HG02678 (cell line): ENCODE measurements at regions not wholly inside any gene's neighbourhood (a gene's known extent, or its start where the extent isn't known, plus 50 kb on each side); places are given as distances from the start of the nearest gene placed in this dataset.
"Not testable (repeated sequence)": the region's sequence is repeated elsewhere in the genome, so short reads cannot be mapped to it uniquely, and the experiment has no call there.

ENCODE experiments used
- ATAC-seq: cut with Tn5 transposase; IDR thresholded peaks from one replicate; pipeline ENCODE4 v1.9.1; 2021; ENCODE audit warnings: mild to moderate bottlenecking, moderate library complexity; ENCODE audit not compliant: unreplicated experiment

DNA sequence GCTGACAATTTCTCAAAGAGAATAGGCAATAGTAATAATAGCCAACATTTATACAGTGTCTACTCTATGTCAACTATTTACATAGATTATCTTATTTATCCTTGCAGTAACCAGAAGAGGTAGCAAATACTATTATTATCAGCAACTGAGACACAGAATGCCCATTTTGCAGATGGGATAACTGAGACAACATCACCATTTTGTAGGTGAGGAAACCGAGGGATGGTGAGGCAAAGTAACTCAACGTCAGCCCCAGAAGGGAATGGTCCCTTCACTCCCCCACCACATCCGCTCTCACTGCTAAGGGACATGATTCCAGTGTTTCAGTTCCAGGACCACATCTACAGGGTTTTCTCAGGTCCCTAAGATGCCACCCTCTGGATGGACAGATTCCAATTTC is 261.2 kb upstream of the NEBL start:
- no peak for ATAC-seq

DNA sequence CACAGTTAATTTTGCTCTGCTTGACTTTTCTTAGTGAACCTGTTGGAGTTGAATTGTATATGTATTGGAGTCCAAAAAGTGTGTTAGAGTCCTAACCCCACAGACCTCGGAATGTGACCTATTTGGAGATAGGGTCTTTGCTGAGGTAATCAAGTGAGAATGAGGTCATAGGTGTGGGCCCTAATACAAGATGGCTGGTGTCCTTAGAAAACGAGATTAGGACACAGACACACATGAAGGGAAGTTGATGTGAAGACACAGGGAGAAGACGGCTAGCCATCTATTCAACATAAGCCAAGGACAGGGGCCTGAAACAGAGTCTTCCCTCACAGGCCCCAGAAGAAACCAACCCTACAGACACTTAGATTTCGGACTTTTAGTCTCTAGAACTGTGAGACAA is 260.6 kb upstream of the NEBL start:
- no peak for ATAC-seq

DNA sequence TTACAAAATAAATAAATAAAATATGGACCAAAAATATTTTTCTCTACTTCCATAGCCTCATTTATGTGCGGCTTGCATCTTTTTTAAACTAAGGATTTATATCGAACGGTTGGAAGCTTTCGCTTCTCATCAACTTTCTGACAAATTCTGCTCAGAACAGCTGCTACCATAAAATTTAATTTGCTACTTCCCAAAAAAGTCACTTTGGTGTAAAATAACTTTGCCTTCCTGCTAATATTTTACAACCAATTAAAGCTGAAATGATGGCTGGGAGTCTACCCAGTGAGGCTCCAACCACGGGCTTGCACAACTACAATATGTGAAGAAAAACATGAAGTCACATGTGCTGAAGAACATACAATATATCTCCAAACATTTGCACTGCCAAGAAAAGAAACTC is 253.1 kb upstream of the NEBL start:
- ATAC-seq = no peak

DNA sequence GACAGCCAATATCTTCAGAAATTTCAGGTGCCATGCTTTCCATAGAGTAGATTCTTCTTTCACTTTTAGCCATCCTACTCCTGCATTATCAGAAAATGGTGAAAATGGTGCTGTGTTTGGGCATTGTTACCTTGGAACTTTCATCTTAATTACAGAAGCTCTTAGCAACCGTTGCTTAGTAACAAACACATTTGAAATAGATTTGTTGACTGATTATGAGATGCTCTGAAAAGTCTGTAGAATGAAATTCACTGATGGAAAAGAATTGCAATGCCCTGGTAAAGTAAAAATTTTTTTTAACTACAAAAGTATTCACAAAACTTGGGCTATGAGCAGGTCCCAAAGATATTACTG is 249.3 kb upstream of the NEBL start:
- no peak for ATAC-seq

DNA sequence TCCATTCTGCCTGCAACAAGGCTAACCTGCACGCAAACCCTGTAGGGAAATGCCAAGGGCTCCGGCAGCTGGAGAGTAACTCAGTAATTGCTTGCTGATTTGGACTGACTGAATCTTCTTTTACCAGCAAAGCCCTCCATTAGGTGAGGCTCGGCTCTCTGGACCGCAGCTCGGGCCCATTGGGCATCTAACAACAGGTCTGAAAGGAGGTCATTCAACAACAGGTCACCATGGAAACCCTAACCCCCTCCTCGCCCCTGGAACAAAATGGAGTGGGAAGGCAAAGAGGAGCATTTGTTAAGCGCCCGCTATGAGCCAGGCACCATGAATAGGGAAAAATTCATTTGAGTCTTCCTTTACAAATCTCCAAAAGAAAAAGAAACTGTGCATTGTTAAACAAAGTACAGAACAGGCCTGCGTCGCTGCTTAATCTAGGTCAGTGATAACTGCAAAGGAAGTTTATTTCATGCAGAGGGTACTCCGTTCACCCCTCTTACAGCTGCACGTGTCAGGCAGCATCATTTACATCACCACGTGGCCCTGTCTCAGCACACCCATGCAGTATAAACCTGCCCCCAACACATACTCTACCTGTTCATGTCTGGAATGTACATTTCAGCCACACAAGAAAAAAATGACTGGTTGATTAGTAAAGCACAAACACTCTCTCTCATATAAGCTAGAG is 248.8 kb upstream of the NEBL start:
- ATAC-seq = no peak

DNA sequence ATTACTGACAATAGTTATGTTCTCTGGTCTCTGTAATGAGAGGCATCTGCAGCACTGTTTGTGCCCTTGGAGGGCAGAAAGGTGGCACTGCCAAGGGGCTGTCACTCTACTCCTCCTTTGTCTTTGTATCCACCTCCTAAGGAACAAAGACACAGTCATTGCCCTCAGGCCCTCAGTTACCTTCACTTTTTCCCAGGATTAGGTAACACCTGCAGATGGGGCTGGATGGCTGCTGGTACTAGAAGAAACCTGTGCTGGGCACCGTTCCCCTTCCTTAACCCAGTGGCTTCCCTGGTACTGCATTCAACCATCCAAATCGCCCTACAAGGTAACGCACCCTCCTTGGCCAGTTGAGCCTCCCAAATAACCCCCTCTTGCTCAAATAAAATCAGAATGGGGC is 246.9 kb upstream of the NEBL start:
- ATAC-seq = no peak

DNA sequence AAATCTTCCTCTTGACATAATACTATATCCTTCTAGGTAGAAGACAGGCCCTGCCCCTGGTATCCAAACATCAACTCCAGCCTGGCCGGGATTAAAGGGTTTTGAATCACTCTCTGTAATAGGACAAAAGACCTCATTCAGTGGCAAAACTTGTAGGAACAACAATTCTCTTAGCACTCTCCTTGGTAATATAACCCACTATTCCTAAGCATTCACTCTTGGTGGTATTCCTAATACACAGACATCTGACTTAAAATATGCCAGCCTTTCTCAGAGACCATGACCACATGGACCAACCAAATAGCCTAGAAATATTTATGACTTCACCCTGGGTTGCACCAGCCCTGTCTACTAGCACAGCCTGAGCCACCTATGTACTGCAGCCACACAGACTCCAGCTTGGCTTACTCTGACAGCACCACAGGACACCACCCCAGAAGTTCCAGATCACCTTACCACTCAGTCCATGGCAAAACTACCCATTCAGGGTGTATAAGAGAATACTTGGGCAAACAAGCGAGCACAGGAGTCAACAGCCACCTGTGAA is 244.9 kb upstream of the NEBL start:
- no peak for ATAC-seq

DNA sequence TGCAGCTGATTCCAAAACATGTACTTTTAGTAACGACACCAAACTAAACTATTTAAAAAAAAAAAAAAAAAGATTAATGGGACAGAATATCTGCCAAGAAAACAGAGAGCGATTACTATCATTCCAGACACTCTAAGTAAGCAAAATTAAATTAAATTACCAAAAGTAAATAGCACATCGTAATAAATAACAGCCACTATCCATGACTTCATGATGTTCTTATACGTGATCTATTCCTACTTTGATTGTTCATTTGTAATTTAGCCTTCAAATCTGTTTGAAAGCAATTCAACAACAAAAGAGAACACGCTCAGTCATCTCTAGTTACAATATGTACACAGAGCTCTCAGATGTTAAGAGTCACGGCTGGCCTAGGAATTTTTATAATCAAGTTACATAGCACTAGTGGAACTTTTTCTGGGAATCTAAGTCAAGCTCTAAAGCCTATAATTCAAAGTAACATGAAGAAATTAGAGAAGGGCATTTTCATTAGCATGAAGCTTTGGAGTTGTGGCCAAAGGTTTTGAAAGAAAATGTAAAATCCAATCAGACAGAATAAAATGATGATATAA is 241.7 kb upstream of the NEBL start:
- no peak for ATAC-seq

DNA sequence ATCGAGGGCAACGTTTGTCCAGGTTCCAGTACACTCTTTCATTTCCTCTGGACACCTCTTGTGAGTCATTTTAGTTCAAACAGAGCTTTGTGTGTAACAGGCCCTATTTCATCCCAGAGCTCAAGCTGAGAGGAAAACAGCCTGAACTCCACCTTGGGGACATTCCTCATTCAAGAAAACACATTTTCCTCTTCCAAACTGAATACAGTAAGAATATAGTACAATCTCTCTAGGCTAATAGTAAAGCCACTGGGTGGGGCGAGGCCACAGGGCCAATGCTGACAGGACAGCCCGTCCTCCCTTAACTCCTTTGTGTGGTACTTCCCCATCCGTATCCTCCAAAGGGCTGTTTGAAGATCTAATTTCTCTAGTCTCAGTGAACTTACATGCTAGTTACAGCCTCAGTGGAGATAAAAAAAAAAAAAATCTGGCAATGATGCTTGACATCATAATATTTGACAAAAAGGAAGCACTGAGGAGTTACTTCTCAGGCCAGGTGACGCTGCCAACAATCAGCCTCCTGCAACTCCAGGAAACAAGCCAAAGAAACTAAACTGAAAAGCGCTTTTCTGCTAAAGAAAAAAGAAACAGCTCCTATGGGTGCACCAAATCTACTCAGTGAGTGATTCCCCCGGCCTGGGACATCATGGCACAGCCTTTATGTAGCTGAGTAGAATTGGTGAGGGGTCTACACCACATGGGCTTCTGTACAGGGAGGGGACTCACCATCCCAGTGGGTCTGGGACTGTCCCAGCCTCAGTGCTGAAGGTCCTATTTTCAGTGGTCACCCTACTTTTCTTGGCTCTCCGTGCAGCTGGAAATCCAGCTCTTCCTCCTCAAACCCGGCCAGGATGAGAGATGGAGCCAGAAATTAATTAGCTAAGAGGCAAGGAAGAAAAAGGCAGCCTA is 238.2 kb upstream of the NEBL start:
- ATAC-seq = no peak

DNA sequence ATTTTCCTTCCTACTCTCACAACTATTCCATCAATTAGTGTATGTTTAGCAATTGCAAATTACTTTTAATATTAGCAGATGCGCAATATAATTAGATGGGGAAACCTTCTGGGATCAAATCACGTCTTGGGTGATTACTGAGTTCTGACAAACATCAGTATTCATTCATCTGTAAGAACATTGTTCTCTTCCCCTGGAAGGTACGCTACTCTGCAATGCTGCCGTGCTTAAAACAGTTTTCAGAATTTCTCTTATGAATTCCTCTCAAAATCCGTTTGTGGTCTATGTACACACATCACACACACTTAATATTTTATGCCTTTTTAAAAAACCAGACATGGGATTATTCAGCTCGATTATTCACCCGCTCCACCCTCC is 237.5 kb upstream of the NEBL start:
- ATAC-seq = no peak

DNA sequence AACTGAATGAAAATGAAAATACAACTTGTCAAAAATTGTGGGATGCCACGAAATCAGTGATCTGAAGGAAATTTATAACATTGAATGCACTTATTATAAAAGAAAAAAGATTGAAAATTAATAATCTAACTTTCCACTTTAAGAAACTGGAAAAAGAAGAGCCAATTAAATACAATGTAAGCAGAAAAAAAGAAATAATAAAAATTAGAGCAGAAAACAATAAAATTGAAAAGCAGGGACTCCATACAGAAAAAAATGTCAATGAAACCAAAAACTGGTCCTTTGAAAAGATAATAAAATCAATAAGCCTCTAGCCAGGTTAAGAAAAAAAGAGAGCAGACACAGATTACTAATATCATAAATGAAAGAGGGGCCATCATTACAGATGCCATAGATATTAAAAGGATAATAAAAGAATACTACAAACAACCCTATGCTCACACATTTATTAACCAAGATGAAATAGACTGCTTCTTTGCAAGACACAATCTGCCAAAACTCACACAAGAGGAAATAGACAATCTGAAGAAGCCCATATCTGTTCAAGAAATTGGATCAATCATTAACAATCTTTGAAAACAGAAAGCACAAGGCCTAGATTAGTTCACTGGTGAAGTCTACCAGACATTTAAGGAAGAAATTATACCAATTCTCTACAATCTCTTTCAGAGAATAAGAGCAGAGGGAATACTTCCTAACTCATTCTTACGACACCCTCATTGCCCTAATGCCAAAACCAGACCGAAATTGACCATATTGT is 233.8 kb upstream of the NEBL start:
- ATAC-seq = no peak

DNA sequence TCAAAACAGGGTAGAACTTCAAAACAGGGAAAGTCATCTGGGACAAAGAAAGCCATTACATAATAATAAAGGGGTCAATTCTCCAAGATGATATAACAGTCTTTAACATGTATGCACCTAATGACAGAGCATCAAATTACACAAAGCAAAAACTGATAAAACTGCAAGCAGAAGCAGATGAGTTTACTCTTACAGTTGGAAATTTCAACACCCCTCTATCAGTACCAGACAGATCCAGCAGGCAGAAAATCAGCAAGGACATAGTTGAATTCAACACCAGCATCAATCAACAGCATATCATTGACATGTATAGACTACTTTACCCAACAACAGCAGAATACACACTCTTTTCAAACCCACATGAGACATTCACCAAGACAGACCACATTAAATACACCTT is 233.0 kb upstream of the NEBL start:
- ATAC-seq = no peak

DNA sequence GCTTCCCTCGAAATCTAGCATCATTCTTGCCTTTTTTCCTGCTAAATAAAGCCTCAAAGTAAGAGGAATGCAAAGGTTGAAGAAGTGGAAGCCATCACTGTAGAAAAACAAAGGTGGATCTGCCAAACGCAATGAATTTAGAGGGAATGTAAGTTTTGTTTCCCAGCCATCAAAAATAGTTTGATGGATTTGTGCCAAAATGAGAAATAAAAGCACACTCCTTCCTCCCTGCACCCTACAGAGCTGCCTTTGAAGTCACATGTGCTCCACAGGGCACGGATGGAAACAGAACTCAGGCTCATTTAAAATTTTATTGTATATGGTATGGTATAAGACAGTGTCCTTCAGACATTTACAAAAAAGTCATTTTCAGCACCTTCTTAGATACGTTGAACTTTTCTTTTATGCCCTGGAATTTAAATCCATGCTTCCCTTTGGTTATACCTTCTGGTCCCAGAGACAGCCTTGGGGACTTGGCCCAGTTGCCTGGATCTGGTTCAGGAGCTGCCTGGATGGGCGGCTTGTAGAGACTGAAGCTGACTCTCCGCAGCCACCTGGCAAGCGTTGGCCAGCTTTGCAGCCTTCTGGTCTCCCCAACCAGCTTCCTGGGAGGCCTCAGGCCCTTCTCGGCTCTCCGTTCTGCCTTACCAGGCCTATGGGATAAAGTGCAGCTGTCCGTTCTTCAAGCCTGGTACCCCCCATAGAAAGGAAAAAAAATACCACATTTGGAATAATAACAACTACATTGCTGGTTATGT is 228.5 kb upstream of the NEBL start:
- ATAC-seq = no peak

DNA sequence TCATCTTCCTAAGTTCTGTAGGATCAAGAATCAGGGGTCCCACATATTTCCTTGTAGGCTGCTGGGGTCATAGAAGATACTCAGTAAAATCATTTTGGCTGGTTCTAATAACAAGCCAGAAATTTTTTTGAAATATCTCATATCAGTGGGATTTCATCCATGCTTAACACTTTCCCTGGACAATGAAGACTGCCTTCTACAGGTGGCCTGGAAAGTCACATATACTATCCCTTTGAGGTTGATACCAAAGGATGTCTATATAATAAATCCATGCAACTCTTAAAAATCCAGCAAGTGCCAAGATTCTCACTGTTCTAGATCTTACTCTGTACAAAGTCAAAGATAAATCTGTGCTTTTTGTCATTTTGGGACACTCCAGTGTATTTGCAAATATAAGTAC is 225.8 kb upstream of the NEBL start:
- no peak for ATAC-seq

DNA sequence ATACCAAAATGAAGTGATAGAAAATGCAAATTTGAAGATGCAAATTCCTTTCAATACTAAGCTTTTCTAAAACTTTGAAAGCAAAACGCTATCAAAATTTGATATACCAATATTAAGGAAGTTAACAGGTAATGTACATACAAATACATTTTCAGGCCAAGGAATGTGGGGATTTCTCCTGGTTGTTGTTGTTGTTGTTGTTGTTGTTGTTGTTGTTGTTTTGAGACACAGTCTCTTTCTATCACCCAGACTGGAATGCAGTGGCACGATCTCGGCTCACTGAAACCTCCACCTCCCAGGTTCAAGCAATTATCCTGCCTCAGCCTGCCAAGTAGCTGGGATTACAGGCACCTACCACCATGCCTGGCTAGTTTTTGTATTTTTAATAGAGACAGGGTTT is 224.7 kb upstream of the NEBL start:
- not testable (repeated sequence) for ATAC-seq

DNA sequence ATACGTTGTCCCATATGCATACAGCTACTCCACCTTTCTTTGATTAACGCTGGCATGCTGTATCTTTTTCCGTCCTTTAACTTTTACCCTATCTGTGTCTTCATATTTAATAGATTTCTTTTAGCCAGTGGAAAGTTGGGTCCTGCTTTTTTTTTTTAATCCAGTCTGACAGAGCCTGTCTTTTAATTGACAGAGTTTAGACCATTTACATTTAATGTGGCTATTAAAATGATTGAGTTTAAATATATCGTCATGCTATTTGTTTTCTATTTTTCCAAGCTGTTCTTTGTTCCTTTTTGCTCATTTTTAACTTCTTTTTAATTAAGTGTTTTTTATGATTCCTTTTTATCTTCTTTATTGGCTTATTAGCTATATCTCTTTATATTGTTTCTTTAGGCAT is 217.6 kb upstream of the NEBL start:
- no peak for ATAC-seq

DNA sequence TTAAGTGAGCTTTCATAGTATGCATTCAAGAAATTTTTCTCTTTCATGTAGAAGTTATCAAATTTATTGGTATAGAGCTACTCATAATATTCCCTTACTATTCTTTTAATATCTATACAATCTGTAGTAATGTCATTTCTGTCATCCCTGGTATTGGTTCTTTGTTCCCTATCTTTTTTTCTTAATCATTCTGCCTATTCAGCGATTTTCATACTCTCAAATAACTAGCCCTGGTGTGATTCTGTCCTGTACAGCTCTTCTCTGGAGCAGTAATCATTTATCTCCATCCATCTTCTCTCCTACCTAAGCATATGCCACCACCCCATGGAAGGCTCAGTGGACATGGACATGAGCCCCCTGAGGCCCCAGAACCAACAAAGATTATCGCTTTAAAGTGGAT is 213.2 kb upstream of the NEBL start:
- ATAC-seq = no peak

DNA sequence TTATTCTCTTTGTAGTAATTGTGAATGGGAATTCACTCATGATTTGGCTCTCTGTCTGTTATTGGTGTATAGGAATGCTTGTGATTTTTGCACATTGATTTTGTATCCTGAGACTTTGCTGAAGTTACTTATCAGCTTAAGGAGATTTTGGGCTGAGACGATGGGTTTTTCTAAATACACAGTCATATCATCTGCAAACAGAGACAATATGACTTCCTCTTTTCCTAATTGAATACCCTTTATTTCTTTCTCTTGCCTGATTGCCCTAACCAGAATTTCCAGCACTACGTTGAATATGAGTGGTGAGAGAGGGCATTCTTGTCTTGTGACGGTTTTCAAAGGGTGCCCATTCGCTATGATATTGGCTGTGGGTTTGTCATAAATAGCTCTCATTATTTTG is 209.8 kb upstream of the NEBL start:
- ATAC-seq = not testable (repeated sequence)

DNA sequence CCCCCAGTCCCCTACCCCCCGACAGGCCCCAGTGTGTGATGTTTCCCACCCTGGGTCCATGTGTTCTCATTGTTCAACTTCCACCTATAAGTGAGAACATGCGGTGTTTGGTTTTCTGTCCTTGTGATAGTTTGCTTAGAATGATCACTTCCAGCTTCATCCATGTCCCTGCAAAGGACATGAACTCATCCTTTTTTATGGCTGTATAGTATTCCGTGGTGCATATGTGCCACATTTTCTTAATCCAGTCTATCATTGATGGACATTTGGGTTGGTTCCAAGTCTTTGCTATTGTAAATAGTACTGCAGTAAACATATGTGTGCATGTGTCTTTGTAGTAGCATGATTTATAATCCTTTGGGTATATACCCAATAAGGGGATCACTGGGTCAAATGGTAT is 208.2 kb upstream of the NEBL start:
- ATAC-seq = not testable (repeated sequence)

DNA sequence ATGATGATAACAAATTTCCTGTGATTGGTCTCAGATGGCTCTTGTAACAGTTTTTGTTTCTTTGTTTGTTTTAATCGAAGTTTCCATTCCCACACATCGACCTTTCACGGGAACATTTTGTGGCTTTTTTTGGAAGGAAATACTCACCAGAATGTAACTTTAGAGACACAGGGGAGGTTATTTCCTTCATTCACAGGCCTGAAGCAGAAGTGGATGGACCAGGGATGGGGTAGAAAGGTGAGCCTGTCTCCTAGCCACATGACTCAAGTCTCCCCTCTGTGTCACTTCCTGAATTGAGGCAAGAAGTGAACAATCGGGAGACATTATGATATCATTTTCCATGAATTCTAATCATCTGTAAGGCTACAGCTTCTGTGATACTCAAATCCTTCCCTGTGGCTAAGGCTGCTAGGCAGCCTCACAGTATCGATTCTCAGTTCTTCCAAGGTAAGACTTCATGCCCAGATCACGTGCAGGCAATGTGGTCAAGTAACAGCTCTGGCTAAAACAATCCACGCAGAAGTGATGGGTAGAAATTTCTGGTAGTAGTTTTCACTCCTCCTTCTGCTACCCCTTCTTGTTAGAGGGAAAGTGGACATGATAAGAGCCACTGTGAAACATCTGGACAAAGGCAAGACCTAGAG is 203.9 kb upstream of the NEBL start:
- no peak for ATAC-seq
